ENCODE measurements at regions not wholly inside any gene's neighbourhood (a gene's known extent, or its start where the extent isn't known, plus 50 kb on each side); places are given as distances from the start of the nearest gene placed in this dataset.

- no peak for TF ChIP-seq POLR2A (IDR thresholded peaks at IDR 0.05; ENCODE audit: low read depth, low read length)
- TF ChIP-seq TAF1 (IDR thresholded peaks at IDR 0.05; ENCODE audit: borderline replicate concordance, low read depth, low read length): no peak
Measured at GRCh38 chr3:166195808-166196207, 358.6 kb upstream of the BCHE start.

Measured in GM12892 (cell line).